Colonic mucosa (tissue), 4 donors: ENCODE measurements at regions not wholly inside any gene's neighbourhood (a gene's known extent, or its start where the extent isn't known, plus 50 kb on each side); places are given as distances from the start of the nearest gene placed in this dataset.

ENCODE experiments used
- DNase-seq: peaks from one replicate; pipeline ENCODE4 v3.0.0-alpha.2; 2020
- H3K27ac ChIP-seq: fragments of 200-600 bp; one replicate; pipeline ENCODE4 v1.8.0; 2021
- H3K27me3 ChIP-seq: fragments of 200-600 bp; one replicate; pipeline ENCODE4 v1.8.0; 2021
- H3K36me3 ChIP-seq: fragments of 200-600 bp; one replicate; pipeline ENCODE4 v1.8.0; 2021
- H3K4me1 ChIP-seq: fragments of 200-600 bp; one replicate; pipeline ENCODE4 v1.8.0; 2021; ENCODE audit warnings: mild to moderate bottlenecking
- H3K4me3 ChIP-seq: fragments of 200-600 bp; one replicate; pipeline ENCODE4 v1.8.0; 2021
- H3K9ac ChIP-seq, 2 donors: one replicate each; pipeline ENCODE4 v1.7.0; 2013; ENCODE audit warnings: control low read depth in 2 of 2, low read depth in 2 of 2, low read length in 2 of 2
- H3K9me3 ChIP-seq: fragments of 200-600 bp; one replicate; pipeline ENCODE4 v1.8.0; 2021
- CTCF ChIP-seq: fragments of 200-600 bp; IDR thresholded peaks from one replicate; pipeline ENCODE4 v1.8.0; 2022; ENCODE audit warnings: antibody characterized with exemption, mild to moderate bottlenecking
- intact Hi-C: fragments of 100-400 bp; cut with DNase I; formaldehyde crosslinking; loops from one replicate; pipeline ENCODE4 v1.14.1; 2022
- donor health status: healthy.
- donor health status: DM: no; HTN: no; CAD: no.
- donor health status: DM: no; HTN: no; CAD: no.

- Histone ChIP-seq H3K9ac (no peak overlapping the region), H3K4me1 (peaks cover 5% of the 10 kb centered on the region), H3K9me3 (no peaks in the 10 kb centered on the region), H3K4me3 (no peak overlapping the region), H3K36me3 (no peaks in the 10 kb centered on the region), H3K27me3 (no peaks in the 10 kb centered on the region), H3K27ac (no peak overlapping the region)
- DNase-seq = no peak
- TF ChIP-seq CTCF = no peak
- intact Hi-C loops = no loop called here
These were observed 117.7 kb downstream of the ETS2 start for GRCh38 chr21:38923429-38923828.

GRCh38 chr21:38922474-38923235 lies 116.9 kb downstream of the ETS2 start:
- TF ChIP-seq CTCF = no peak
- no peak overlapping the region for H3K4me3 ChIP-seq
- no peak overlapping the region for H3K9ac ChIP-seq
- H3K9me3 ChIP-seq = no peaks in the 10 kb centered on the region
- H3K27ac ChIP-seq = no peak overlapping the region
- peaks cover 5% of the 10 kb centered on the region for H3K4me1 ChIP-seq
- H3K36me3 ChIP-seq = no peaks in the 10 kb centered on the region
- intact Hi-C loops = no loop called here
- DNase-seq = no peak
- no peaks in the 10 kb centered on the region for H3K27me3 ChIP-seq

GRCh38 chr21:38921511-38922251 lies 116.0 kb downstream of the ETS2 start:
- Histone ChIP-seq H3K9me3 (no peaks in the 10 kb centered on the region), H3K4me3 (no peak overlapping the region), H3K27me3 (no peaks in the 10 kb centered on the region), H3K27ac (peak overlapping the region; percentile 44), H3K36me3 (no peaks in the 10 kb centered on the region), H3K9ac (peak overlapping the region in 1 of 2 donors; percentile 53), H3K4me1 (peaks cover 5% of the 10 kb centered on the region)
- peak; percentile 59 for DNase-seq
- TF ChIP-seq CTCF = no peak
- intact Hi-C loops = no loop called here

- Histone ChIP-seq H3K9me3 (no peaks in the 10 kb centered on the region), H3K4me1 (peaks cover 5% of the 10 kb centered on the region), H3K27ac (peak overlapping the region; percentile 44), H3K36me3 (no peaks in the 10 kb centered on the region), H3K4me3 (no peak overlapping the region), H3K9ac (peak overlapping the region in 1 of 2 donors; percentile 53), H3K27me3 (no peaks in the 10 kb centered on the region)
- DNase-seq = no peak
- intact Hi-C loops = no loop called here
- no peak for TF ChIP-seq CTCF
These were observed 115.1 kb downstream of the ETS2 start for GRCh38 chr21:38920631-38921398.

- Histone ChIP-seq H3K36me3 (no peaks in the 10 kb centered on the region), H3K4me3 (no peak overlapping the region), H3K27ac (peak overlapping the region; percentile 21), H3K4me1 (peaks cover 5% of the 10 kb centered on the region), H3K9ac (peak overlapping the region in 1 of 2 donors; percentile 29), H3K27me3 (no peaks in the 10 kb centered on the region), H3K9me3 (no peaks in the 10 kb centered on the region)
- no peak for TF ChIP-seq CTCF
- intact Hi-C loops = no loop called here
- no peak for DNase-seq
These were observed 113.0 kb downstream of the ETS2 start for GRCh38 chr21:38918607-38919346.
